OCI-LY7 (cell line): ENCODE measurements at regions not wholly inside any gene's neighbourhood (a gene's known extent, or its start where the extent isn't known, plus 50 kb on each side); places are given as distances from the start of the nearest gene placed in this dataset.

Experiments used
- EZH2phosphoT487 ChIP-seq: fragments of 200-600 bp; sonication (generic); IDR thresholded peaks from 2 replicates; pipeline ENCODE4 v1.6.1; 2018; ENCODE audit warnings: low read depth, borderline replicate concordance, mild to moderate bottlenecking, mixed run types, antibody characterized with exemption, low read length, moderate library complexity, mixed read lengths
- TF ChIP-seq, protein P1 (sequence below): fragments of 200-600 bp; sonication (generic); conservative IDR thresholded peaks from 2 replicates; pipeline ENCODE4 v1.5.1; 2014; ENCODE audit warnings: mild to moderate bottlenecking, antibody characterized with exemption, low read length, moderate library complexity, mixed read lengths

DNA sequence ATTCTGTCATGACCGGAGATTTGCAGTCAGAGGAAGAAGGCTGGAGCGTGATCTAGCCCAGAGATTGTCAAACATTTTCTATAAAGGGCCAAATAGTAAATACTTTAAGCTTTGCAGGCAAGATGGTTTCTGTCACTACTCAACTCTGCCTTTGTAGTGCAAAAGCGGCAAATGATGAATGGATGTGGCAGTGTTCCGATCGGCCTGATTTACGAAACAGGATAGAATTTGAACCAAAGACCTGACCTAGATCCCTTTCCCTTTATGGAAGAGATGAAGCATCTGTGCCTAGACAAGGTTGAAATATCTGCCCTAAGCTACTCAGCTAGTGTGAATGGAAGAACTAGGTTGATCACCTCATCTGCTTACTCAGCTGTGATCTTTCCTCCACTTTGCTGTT lies 209.5 kb downstream of the YTHDC2 start:
- TF ChIP-seq, protein P1, sequence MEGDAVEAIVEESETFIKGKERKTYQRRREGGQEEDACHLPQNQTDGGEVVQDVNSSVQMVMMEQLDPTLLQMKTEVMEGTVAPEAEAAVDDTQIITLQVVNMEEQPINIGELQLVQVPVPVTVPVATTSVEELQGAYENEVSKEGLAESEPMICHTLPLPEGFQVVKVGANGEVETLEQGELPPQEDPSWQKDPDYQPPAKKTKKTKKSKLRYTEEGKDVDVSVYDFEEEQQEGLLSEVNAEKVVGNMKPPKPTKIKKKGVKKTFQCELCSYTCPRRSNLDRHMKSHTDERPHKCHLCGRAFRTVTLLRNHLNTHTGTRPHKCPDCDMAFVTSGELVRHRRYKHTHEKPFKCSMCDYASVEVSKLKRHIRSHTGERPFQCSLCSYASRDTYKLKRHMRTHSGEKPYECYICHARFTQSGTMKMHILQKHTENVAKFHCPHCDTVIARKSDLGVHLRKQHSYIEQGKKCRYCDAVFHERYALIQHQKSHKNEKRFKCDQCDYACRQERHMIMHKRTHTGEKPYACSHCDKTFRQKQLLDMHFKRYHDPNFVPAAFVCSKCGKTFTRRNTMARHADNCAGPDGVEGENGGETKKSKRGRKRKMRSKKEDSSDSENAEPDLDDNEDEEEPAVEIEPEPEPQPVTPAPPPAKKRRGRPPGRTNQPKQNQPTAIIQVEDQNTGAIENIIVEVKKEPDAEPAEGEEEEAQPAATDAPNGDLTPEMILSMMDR: no peak
- TF ChIP-seq EZH2phosphoT487: no peak
